ENCODE measurements at regions not wholly inside any gene's neighbourhood (a gene's known extent, or its start where the extent isn't known, plus 50 kb on each side); places are given as distances from the start of the nearest gene placed in this dataset.

DNA sequence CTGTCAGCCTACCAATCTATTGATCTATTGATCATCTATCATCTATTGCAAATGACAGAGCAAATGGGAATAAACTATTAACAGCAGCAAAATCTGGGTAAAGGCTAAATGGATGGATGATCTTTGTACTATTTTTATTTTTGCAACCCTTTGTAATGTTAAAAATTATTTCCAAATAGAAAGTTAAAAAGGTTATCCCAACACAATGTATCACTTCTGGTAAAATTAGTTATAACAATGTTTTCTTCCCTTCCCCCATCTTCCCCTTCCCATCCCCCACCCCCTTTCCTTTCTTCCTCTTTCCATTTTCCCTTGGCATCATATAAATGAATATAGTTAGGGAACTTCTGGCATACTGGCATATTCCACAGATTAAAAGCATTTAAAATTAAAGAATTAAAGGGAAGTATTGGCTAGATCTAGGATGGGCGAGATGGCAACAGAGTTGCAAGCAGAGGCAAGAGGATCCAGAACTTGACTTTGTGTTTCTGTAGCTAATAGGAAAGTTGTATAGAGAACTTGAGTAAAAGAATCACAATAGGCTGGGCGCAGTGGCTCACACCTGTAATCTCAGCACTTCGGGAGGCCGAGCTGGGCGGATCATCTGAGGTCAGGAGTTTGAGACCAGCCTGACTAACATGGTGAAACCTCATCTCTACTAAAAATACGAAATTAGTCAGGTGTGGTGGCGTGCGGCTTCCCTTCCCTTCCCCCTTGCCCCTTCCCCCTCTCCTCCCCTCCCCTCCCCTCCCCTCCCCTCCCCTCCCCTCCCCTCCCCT is 66.6 kb upstream of the TAF11L2 start:
- no peak for DNase-seq (ENCODE audit: low spot score)

DNA sequence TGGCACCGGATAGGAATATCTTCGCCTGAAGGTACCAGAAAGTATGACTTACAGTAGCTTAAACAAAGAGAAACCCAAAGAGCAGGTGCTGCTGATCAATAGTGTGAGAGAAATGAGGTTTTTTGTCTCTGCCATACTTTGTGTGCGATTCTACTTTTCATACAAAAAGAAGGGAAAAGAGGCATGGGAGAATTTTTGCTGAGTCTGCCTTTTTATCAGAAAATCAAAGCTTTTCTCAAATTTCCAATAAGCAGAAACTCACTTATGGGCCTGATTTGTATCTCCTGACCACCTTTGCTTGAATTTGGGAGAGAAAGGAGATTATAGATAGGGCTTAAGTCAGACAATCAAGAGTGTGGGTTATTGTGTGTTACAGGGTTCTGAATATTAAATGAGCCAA is 65.5 kb upstream of the TAF11L2 start:
- no peak for DNase-seq (ENCODE audit: low spot score)

- DNase-seq (ENCODE audit: low spot score), result no peak
Observed at GRCh38 chr5:17433406-17433805, 64.6 kb upstream of the TAF11L2 start.

- DNase-seq (ENCODE audit: low spot score), result no peak
Observed at GRCh38 chr5:17434982-17435381, 63.0 kb upstream of the TAF11L2 start.

- no peak for DNase-seq (ENCODE audit: low spot score)
Observed at GRCh38 chr5:17436350-17436749, 61.7 kb upstream of the TAF11L2 start.

- no peak for DNase-seq (ENCODE audit: low spot score)
Observed at GRCh38 chr5:17436761-17437221, 61.2 kb upstream of the TAF11L2 start.

DNA sequence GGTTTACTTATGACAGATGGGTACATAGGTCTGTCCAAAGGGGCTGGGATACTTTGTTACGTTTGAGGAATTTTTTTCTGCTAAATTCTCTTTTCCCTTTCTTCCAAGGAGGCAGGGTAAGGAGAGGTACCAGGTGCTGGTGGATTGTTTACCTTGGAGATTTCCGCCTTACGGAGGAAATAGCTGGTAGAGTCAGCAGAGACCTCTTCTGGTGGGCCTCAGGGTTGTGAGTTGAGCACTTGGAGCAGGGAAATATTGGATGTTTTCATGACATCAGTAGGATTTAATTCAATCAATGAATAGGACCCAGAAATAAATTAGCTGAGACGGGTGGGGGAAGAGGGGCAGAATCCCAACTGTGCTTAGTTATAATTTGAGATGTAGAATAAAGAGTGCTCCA is 60.0 kb upstream of the TAF11L2 start:
- DNase-seq (ENCODE audit: low spot score), result no peak

DNA sequence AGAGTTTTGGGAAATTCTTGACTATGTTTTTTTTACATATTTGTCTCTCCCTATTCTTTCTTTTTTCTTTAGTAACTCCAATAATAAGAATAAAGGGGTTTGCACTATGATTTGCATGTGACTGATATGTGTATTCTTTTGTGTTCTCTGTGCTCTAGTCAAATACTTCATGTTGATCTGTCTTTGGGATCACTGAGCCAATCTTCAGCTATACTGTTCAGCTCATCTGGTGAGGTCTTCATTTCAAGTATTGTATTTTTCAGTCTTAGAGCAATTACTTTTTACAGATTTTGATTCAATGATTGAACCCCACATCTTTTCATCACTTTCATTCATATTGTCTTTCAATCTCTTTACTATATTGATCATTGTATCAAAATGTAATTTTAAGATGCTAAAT is 58.1 kb upstream of the TAF11L2 start:
- no peak for DNase-seq (ENCODE audit: low spot score)

DNA sequence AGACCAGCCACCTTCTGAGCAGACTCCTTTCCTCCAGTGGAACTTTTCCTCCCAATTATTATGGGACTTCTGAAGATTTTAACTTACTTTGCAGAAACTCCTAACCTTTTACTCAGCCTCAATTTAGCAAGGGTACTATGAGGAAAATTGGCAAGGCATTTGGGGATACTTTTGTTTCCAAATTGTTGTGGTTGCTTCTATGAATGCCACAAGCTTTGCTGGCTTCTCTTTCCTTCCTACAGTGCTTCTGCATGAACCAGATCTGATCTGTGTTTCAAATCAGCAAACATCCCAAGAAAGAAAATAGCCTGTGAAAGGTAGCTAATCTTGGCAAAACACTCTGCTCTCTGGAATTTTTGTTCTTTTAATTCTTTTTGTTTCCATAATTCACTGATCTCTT is 57.3 kb upstream of the TAF11L2 start:
- no peak for DNase-seq (ENCODE audit: low spot score)

DNA sequence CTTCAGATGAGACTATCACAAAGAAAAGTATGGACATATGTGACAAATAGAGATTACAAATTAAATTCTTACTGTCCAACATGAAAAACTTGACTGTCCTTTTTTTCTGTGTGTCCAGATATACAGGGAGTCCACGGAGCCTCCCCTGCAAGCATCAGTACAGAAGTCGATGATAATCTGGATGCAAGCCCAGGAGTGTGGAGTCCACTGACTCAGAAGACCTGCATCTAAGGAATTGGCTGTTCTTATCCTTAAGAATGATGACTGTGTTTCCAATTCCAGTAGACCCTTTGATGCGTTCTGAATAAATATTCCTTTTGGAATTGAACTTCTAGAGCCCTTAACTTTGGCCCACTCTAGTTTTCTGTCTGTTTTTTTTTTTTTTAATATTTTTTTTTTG is 56.7 kb upstream of the TAF11L2 start:
- no peak for DNase-seq (ENCODE audit: low spot score)

GRCh38 chr5:17443333-17444130 is 54.5 kb upstream of the TAF11L2 start:
- no peak for DNase-seq (ENCODE audit: low spot score)

GRCh38 chr5:17444496-17444895 is 53.5 kb upstream of the TAF11L2 start:
- no peak for DNase-seq (ENCODE audit: low spot score)

DNA sequence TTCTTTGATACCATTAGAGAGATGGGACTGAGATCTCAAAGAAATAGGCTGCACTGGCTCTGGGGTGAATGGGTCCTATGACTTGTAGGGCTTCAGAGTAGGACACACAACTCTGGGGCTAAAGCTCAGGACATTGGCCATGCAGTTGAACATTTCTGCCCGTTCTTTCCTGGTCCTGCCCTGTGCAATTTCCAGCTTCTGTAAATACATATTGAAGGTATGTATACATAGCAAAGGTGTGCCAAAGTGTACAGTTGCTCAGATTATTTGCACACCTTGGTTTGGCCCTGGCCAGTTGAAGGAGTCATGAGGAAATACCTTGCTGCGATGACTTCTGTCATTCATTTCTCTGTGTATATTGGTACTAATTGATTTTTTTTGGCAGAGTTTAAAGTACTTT is 52.8 kb upstream of the TAF11L2 start:
- DNase-seq (ENCODE audit: low spot score), result no peak
